ENCODE measurements at regions not wholly inside any gene's neighbourhood (a gene's known extent, or its start where the extent isn't known, plus 50 kb on each side); places are given as distances from the start of the nearest gene placed in this dataset.

- H3K27me3 ChIP-seq (ENCODE audit: insufficient read depth, low read length) = no peaks in the 10 kb centered on the region
- no peaks in the 10 kb centered on the region for H3K79me1 ChIP-seq (ENCODE audit: insufficient read depth, low read depth, low read length, poor library complexity, severe bottlenecking)
- no peak overlapping the region for H2BK12ac ChIP-seq (ENCODE audit: insufficient read length, low read depth, low read length)
- no peak overlapping the region for H2AFZ ChIP-seq (ENCODE audit: low read length)
- DNase-seq = no peak
- H3K9ac ChIP-seq (ENCODE audit: extremely low read depth, insufficient read length, low read length) = no peak overlapping the region
- H3K27ac Mint-ChIP-seq = no peak overlapping the region
- H2BK5ac ChIP-seq (ENCODE audit: insufficient read length, low read length) = no peak overlapping the region
- no peak overlapping the region for H3K27ac ChIP-seq (ENCODE audit: insufficient read length, low read depth, low read length)
- H3K4ac ChIP-seq (ENCODE audit: low read depth, low read length) = no peak overlapping the region
- H3K14ac ChIP-seq (ENCODE audit: insufficient read depth, low read length) = no peak overlapping the region
- no peaks in the 10 kb centered on the region for H3K9me3 ChIP-seq (ENCODE audit: control insufficient read depth, low read depth, low read length)
- H3K4me1 ChIP-seq (ENCODE audit: insufficient read depth, low read length) = no peaks in the 10 kb centered on the region
- no peaks in the 10 kb centered on the region for H3K79me2 ChIP-seq (ENCODE audit: insufficient read depth, low read length)
- TF ChIP-seq CTCF (conservative IDR thresholded peaks at IDR 0.05) = no peak
- H2BK15ac ChIP-seq (ENCODE audit: low read depth, low read length) = no peak overlapping the region
- no CpG with 5 or more reads among the region's 4 CpGs for WGBS (ENCODE audit: extremely low coverage, insufficient read length, low lambda C conversion rate)
- H3K27me3 Mint-ChIP-seq (ENCODE audit: low read depth) = no peaks in the 10 kb centered on the region
- H4K8ac ChIP-seq (replicated peaks; ENCODE audit: insufficient read length, low read depth, low read length) = no peak overlapping the region
- H3K36me3 Mint-ChIP-seq (ENCODE audit: insufficient read depth in 1 of 3, low read depth in 3 of 3) = no peaks in the 10 kb centered on the region
- H4K20me1 ChIP-seq (ENCODE audit: control insufficient read depth, insufficient read depth, insufficient read length) = no peaks in the 10 kb centered on the region
- no peak overlapping the region for H2AK5ac ChIP-seq (ENCODE audit: insufficient read length, low read length)
- no peak overlapping the region for H3K56ac ChIP-seq (ENCODE audit: insufficient read length, low read depth, low read length)
- no peaks in the 10 kb centered on the region for H3K4me1 Mint-ChIP-seq
- H3K18ac ChIP-seq (ENCODE audit: insufficient read length, low read depth, low read length) = no peak overlapping the region
- no peak overlapping the region for H3K23ac ChIP-seq (ENCODE audit: insufficient read length, low read depth, low read length)
- no peak overlapping the region for H4K5ac ChIP-seq (ENCODE audit: insufficient read length, low read depth, low read length)
- H2BK120ac ChIP-seq (ENCODE audit: low read depth, low read length, poor library complexity, severe bottlenecking) = no peak overlapping the region
- no peaks in the 10 kb centered on the region; a peak in 1 of 5 replicates for H3K9me3 Mint-ChIP-seq
- H3K4me2 ChIP-seq (ENCODE audit: insufficient read depth, insufficient read length, low read length) = no peak overlapping the region
- no peak overlapping the region for H4K91ac ChIP-seq (ENCODE audit: insufficient read length, low read depth, low read length)
- H3K23me2 ChIP-seq (ENCODE audit: insufficient read length, low read depth, low read length, poor library complexity, severe bottlenecking) = no peaks in the 10 kb centered on the region
- H3T11ph ChIP-seq (ENCODE audit: low read length) = no peak overlapping the region
- no peak overlapping the region for H2BK20ac ChIP-seq (ENCODE audit: low read depth, low read length, poor library complexity, severe bottlenecking)
- H3K4me3 Mint-ChIP-seq = no peak overlapping the region
These were observed 91.4 kb upstream of the ZNF462 start for GRCh38 chr9:106771608-106772007.

Data from H9 (cell line).